KMS-11 (cell line): ENCODE measurements at regions not wholly inside any gene's neighbourhood (a gene's known extent, or its start where the extent isn't known, plus 50 kb on each side); places are given as distances from the start of the nearest gene placed in this dataset.
"Not testable (repeated sequence)": the region's sequence is repeated elsewhere in the genome, so short reads cannot be mapped to it uniquely, and the experiment has no call there.

ENCODE experiments used
- H2AFZ ChIP-seq: fragments of 200-600 bp; sonication (generic); 2 replicates; pipeline ENCODE4 v1.6.1; 2016; ENCODE audit warnings: antibody characterized with exemption, mixed run types, low read depth
- H3K27ac ChIP-seq: fragments of 200-600 bp; sonication (generic); 2 replicates; pipeline ENCODE4 v1.6.1; 2016; ENCODE audit warnings: mild to moderate bottlenecking, mixed run types
- H3K27me3 ChIP-seq: fragments of 200-600 bp; sonication (generic); 2 replicates; pipeline ENCODE4 v1.6.1; 2017; ENCODE audit warnings: mild to moderate bottlenecking, low read depth, mixed run types, moderate library complexity; ENCODE audit not compliant: insufficient read depth
- H3K36me3 ChIP-seq: fragments of 200-600 bp; sonication (generic); 2 replicates; pipeline ENCODE4 v1.6.1; 2017; ENCODE audit warnings: mild to moderate bottlenecking, mixed run types; ENCODE audit not compliant: insufficient read depth
- H3K4me1 ChIP-seq: fragments of 200-600 bp; sonication (generic); 2 replicates; pipeline ENCODE4 v1.6.1; 2016; ENCODE audit warnings: mild to moderate bottlenecking, low read depth, mixed run types; ENCODE audit not compliant: poor library complexity, severe bottlenecking
- H3K4me2 ChIP-seq: fragments of 200-600 bp; sonication (generic); 2 replicates; pipeline ENCODE4 v1.7.0; 2016; ENCODE audit warnings: mild to moderate bottlenecking, mixed run types
- H3K4me3 ChIP-seq: fragments of 200-600 bp; sonication (generic); IDR thresholded peaks from 2 replicates; pipeline ENCODE4 v1.6.1; 2017; ENCODE audit warnings: low read depth, low read length, mixed read lengths; ENCODE audit not compliant: insufficient read depth
- H3K79me2 ChIP-seq: fragments of 200-600 bp; sonication (generic); 2 replicates; pipeline ENCODE4 v1.6.1; 2016; ENCODE audit warnings: low read depth, mixed run types; ENCODE audit not compliant: insufficient read depth
- H3K9ac ChIP-seq: fragments of 200-600 bp; sonication (generic); 2 replicates; pipeline ENCODE4 v1.6.1; 2016; ENCODE audit warnings: mild to moderate bottlenecking, mixed run types
- H4K20me1 ChIP-seq: fragments of 200-600 bp; sonication (generic); 2 replicates; pipeline ENCODE4 v1.6.1; 2016; ENCODE audit warnings: mild to moderate bottlenecking, mixed run types; ENCODE audit not compliant: insufficient read depth
- CTCF ChIP-seq: fragments of 200-600 bp; sonication (generic); conservative IDR thresholded peaks from 2 replicates; pipeline ENCODE4 v1.6.1; 2017; ENCODE audit warnings: low read depth, mild to moderate bottlenecking, antibody characterized with exemption, low read length, moderate library complexity, mixed read lengths

- no peaks in the 10 kb centered on the region for H3K4me1 ChIP-seq
- no peak for TF ChIP-seq CTCF
- no peaks in the 10 kb centered on the region for H3K36me3 ChIP-seq
- H3K9ac ChIP-seq, result no peak overlapping the region
- no peaks in the 10 kb centered on the region for H3K27me3 ChIP-seq
- no peaks in the 10 kb centered on the region for H4K20me1 ChIP-seq
- no peak overlapping the region for H3K27ac ChIP-seq
- H3K79me2 ChIP-seq, result no peaks in the 10 kb centered on the region
- no peak overlapping the region for H3K4me2 ChIP-seq
- H2AFZ ChIP-seq, result no peak overlapping the region
- no peak overlapping the region for H3K4me3 ChIP-seq
Observed at GRCh38 chr3:6418485-6418884, 442.4 kb upstream of the GRM7 start.

GRCh38 chr3:6421666-6422445, 439.1 kb upstream of the GRM7 start:
- no peaks in the 10 kb centered on the region for H3K79me2 ChIP-seq
- H3K36me3 ChIP-seq, result no peaks in the 10 kb centered on the region
- H4K20me1 ChIP-seq, result no peaks in the 10 kb centered on the region
- H2AFZ ChIP-seq, result no peak overlapping the region
- H3K27ac ChIP-seq, result no peak overlapping the region
- H3K27me3 ChIP-seq, result no peaks in the 10 kb centered on the region
- no peak overlapping the region for H3K9ac ChIP-seq
- no peak for TF ChIP-seq CTCF
- no peaks in the 10 kb centered on the region for H3K4me1 ChIP-seq
- H3K4me3 ChIP-seq, result no peak overlapping the region
- H3K4me2 ChIP-seq, result no peak overlapping the region

GRCh38 chr3:6425289-6425820, 435.6 kb upstream of the GRM7 start:
- no peaks in the 10 kb centered on the region for H3K79me2 ChIP-seq
- H3K4me2 ChIP-seq, result no peak overlapping the region
- no peaks in the 10 kb centered on the region for H3K27me3 ChIP-seq
- H3K9ac ChIP-seq, result no peak overlapping the region
- no peak overlapping the region for H3K4me3 ChIP-seq
- TF ChIP-seq CTCF, result no peak
- H4K20me1 ChIP-seq, result no peaks in the 10 kb centered on the region
- no peak overlapping the region for H2AFZ ChIP-seq
- no peaks in the 10 kb centered on the region for H3K36me3 ChIP-seq
- no peaks in the 10 kb centered on the region for H3K4me1 ChIP-seq
- no peak overlapping the region for H3K27ac ChIP-seq

GRCh38 chr3:6428276-6428675, 432.6 kb upstream of the GRM7 start:
- not testable (repeated sequence) for H3K27me3 ChIP-seq, H3K4me1 ChIP-seq, H3K79me2 ChIP-seq, H3K4me2 ChIP-seq, H2AFZ ChIP-seq, H3K36me3 ChIP-seq, H3K9ac ChIP-seq, H4K20me1 ChIP-seq, H3K27ac ChIP-seq, H3K4me3 ChIP-seq

GRCh38 chr3:6435951-6436350, 425.0 kb upstream of the GRM7 start:
- no peak overlapping the region for H3K27ac ChIP-seq
- H3K4me1 ChIP-seq, result no peaks in the 10 kb centered on the region
- no peaks in the 10 kb centered on the region for H4K20me1 ChIP-seq
- H3K9ac ChIP-seq, result no peak overlapping the region
- no peak overlapping the region for H3K4me2 ChIP-seq
- no peaks in the 10 kb centered on the region for H3K27me3 ChIP-seq
- no peak overlapping the region for H3K4me3 ChIP-seq
- no peaks in the 10 kb centered on the region for H3K79me2 ChIP-seq
- no peaks in the 10 kb centered on the region for H3K36me3 ChIP-seq
- no peak for TF ChIP-seq CTCF
- no peak overlapping the region for H2AFZ ChIP-seq
